ENCODE measurements at regions not wholly inside any gene's neighbourhood (a gene's known extent, or its start where the extent isn't known, plus 50 kb on each side); places are given as distances from the start of the nearest gene placed in this dataset.

DNA sequence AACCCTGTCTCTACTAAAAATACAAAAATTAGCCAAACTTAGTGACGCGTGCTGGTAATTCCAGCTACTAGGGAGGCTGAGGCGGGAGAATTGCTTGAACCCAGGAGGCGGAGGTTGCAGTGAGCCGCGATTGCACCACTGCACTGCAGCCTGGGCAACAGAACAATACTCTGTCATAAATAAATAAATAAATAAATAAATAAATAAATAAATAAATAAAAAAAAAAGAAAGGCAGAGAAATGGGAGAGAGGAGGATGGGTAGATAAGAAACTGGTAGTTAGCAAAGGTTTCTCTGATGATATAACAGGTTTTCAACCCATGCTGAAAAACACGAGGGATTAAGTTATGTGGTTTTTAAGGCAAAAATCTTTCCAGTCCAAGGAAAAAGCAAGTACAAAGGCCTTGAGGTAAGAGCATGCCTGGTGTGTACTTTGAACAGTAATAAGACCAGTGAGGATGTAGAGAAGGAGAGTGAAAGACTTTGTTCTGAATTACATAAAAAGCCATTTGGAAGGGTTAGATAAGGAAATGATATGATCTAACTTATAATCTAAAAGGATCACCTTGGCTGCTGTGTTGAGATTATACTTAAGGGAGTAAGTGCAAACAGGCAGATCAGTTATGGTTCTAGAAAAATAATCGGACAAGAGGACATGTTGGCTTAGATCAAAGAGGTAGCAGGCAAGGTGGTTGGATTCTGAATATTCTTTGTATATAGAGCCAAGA lies 159.3 kb downstream of the PTH2R start:
- TF ChIP-seq EZH2 (IDR thresholded peaks at IDR 0.05; ENCODE audit: low read length, missing control alignments), result no peak
- no peak for TF ChIP-seq CTCF (conservative IDR thresholded peaks at IDR 0.05 in 1 of 2, IDR thresholded peaks at IDR 0.05 in 1 of 2; ENCODE audit: low read depth in 1 of 2, low read length in 2 of 2)
